ENCODE measurements at regions not wholly inside any gene's neighbourhood (a gene's known extent, or its start where the extent isn't known, plus 50 kb on each side); places are given as distances from the start of the nearest gene placed in this dataset.
"Not testable (repeated sequence)": the region's sequence is repeated elsewhere in the genome, so short reads cannot be mapped to it uniquely, and the experiment has no call there.

- TF ChIP-seq, protein P1, sequence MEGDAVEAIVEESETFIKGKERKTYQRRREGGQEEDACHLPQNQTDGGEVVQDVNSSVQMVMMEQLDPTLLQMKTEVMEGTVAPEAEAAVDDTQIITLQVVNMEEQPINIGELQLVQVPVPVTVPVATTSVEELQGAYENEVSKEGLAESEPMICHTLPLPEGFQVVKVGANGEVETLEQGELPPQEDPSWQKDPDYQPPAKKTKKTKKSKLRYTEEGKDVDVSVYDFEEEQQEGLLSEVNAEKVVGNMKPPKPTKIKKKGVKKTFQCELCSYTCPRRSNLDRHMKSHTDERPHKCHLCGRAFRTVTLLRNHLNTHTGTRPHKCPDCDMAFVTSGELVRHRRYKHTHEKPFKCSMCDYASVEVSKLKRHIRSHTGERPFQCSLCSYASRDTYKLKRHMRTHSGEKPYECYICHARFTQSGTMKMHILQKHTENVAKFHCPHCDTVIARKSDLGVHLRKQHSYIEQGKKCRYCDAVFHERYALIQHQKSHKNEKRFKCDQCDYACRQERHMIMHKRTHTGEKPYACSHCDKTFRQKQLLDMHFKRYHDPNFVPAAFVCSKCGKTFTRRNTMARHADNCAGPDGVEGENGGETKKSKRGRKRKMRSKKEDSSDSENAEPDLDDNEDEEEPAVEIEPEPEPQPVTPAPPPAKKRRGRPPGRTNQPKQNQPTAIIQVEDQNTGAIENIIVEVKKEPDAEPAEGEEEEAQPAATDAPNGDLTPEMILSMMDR (IDR thresholded peaks at IDR 0.05; ENCODE audit: low read depth, low read length, missing input control): not testable (repeated sequence)
- TF ChIP-seq RAD21 (IDR thresholded peaks at IDR 0.05); TAF1 (conservative IDR thresholded peaks at IDR 0.05); GABPA (IDR thresholded peaks at IDR 0.05 in 1 of 2, conservative IDR thresholded peaks at IDR 0.05 in 1 of 2): not testable (repeated sequence)
These were observed 76.3 kb downstream of the ATP6V0E2 start for GRCh38 chr7:149949863-149950577.

Data from liver (tissue), 3 donors.